Activated T-cell treated with anti-CD3 and anti-CD28 coated beads, Interleukin-2, amount 50 U/mL, for 4 hours (primary cell): ENCODE measurements at regions not wholly inside any gene's neighbourhood (a gene's known extent, or its start where the extent isn't known, plus 50 kb on each side); places are given as distances from the start of the nearest gene placed in this dataset.
"Not testable (repeated sequence)": the region's sequence is repeated elsewhere in the genome, so short reads cannot be mapped to it uniquely, and the experiment has no call there.

Source experiments
- ATAC-seq, 2 donors: fragments of 200-7000 bp; cut with Tn5 transposase; one replicate each; pipeline ENCODE4 v1.10.0; 2021
- DNase-seq: peaks from one replicate; pipeline ENCODE4 v3.0.0-alpha.2; 2020
- H3K27me3 Mint-ChIP-seq: one replicate; pipeline ENCODE4 v1.8.0; 2021; ENCODE audit warnings: low read depth, mixed read lengths
- H3K36me3 Mint-ChIP-seq: one replicate; pipeline ENCODE4 v1.8.0; 2022; ENCODE audit warnings: mixed read lengths; ENCODE audit not compliant: insufficient read depth
- H3K4me1 Mint-ChIP-seq: one replicate; pipeline ENCODE4 v1.8.0; 2021; ENCODE audit warnings: low read depth, mixed read lengths
- H3K4me3 Mint-ChIP-seq: one replicate; pipeline ENCODE4 v1.8.0; 2021; ENCODE audit warnings: mild to moderate bottlenecking, moderate library complexity, mixed read lengths
- H3K9me3 Mint-ChIP-seq: one replicate; pipeline ENCODE4 v1.8.0; 2021; ENCODE audit warnings: mixed read lengths

DNA sequence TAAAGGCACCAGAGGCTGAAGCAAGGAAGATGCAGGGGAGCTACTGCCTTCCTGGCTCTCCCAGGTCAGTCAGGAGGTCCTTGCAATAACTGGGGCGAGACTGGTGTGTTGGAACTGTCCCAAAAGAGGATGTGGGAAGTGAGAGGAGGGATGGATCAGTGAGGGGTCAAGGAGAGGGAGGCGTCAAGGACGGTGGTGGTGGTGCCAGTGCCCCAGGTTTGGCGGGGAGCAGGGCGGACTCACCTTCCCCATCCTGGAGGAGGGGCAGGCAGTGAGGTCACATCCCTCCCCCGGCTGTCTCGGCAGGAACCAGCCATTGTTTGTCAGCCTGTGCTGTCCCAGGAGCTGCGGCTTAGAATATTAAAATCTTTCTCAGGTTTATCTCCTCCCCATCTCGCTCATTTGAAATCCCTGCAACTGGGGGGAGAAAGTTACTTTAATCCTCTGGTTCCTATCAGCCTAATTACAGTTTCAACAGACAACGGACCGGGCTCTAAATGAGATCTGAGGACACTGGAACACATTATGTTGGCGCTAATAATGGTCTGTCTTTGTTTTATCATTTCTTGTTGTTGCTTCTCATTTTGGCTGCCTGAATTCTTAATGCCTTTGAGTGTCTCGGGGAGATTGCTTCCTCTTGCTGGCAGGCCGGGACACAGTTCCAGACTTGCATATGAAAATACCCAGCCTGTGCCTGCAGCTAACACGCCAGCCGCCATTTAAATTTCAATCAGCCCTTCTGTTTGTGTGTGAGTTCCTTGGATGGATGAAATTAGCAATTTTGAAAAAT is 387.5 kb downstream of the RPS24 start:
- Mint-ChIP-seq H3K4me1 (no peaks in the 10 kb centered on the region), H3K4me3 (no peak overlapping the region), H3K9me3 (peaks cover 11% of the 10 kb centered on the region), H3K27me3 (peaks cover 8% of the 10 kb centered on the region), H3K36me3 (no peaks in the 10 kb centered on the region)
- ATAC-seq (no peak), DNase-seq (no peak)

DNA sequence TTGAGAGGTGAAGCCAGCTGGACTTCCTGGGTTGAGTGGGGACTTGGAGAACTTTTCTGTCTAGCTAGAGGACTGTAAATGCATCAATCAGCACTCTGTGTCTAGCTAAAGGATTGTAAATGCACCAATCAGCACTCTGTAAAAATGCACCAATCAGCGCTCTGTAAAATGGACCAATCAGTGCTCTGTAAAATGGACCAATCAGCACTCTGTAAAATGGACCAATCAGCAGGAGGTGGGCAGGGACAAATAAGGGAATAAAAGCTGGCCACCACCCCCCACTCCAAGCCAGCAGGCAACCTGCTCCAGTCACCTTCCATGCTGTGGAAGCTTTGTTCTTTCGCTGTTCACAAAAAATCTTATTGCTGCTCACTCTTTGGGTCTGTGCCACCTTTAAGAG is 390.4 kb downstream of the RPS24 start:
- not testable (repeated sequence) for H3K4me1 Mint-ChIP-seq, H3K4me3 Mint-ChIP-seq, ATAC-seq, H3K36me3 Mint-ChIP-seq, DNase-seq
- Mint-ChIP-seq H3K9me3 (peaks cover 16% of the 10 kb centered on the region), H3K27me3 (peaks cover 10% of the 10 kb centered on the region)

DNA sequence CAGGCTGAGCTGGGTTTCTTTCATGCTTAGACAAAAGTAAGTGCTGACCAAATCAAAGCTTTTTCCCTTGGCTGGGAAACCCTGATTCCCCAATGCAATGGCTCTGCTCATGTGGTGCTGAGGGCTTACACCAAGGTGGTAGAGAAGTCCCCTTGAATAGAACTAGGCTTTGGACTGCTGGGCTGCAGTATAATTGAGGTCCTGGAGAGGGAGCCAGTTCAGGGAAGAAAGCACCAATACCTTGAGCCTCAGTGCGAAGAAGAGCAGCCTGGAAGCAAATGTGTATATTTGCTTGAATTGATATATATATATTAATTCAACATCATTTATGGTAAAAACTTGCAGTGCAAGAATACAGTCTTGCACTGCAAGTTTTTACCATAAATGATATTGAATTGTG is 391.1 kb downstream of the RPS24 start:
- peaks cover 12% of the 10 kb centered on the region for H3K27me3 Mint-ChIP-seq

DNA sequence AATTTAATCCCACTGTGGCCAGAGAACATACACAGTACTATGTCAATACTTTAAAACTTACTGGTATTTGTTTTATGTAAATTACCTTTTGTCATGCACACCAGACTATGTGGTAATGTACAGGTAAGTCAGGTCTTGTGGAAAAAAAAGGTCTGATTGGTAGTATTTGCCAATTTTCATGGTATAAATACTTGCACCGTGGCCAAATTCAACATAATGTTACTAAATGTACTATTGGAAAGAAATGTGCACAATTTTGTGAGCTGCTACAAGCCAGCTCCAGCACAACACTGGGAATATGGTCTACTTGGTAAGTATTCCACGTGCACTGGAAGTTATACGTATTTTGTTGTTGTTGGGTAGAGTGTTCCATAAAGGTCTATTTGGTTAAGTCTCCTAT is 392.5 kb downstream of the RPS24 start:
- H3K27me3 Mint-ChIP-seq, result peaks cover 10% of the 10 kb centered on the region
- H3K4me1 Mint-ChIP-seq, result no peaks in the 10 kb centered on the region
- peaks cover 18% of the 10 kb centered on the region for H3K9me3 Mint-ChIP-seq
- ATAC-seq (no peak), DNase-seq (no peak)
- no peak overlapping the region for H3K4me3 Mint-ChIP-seq
- no peaks in the 10 kb centered on the region for H3K36me3 Mint-ChIP-seq

More for the DNA sequence above, 391.1 kb downstream of the RPS24 start:
- H3K36me3 Mint-ChIP-seq, result no peaks in the 10 kb centered on the region
- peaks cover 18% of the 10 kb centered on the region for H3K9me3 Mint-ChIP-seq
- DNase-seq (no peak), ATAC-seq (no peak)
- no peak overlapping the region for H3K4me3 Mint-ChIP-seq
- H3K4me1 Mint-ChIP-seq, result no peaks in the 10 kb centered on the region

DNA sequence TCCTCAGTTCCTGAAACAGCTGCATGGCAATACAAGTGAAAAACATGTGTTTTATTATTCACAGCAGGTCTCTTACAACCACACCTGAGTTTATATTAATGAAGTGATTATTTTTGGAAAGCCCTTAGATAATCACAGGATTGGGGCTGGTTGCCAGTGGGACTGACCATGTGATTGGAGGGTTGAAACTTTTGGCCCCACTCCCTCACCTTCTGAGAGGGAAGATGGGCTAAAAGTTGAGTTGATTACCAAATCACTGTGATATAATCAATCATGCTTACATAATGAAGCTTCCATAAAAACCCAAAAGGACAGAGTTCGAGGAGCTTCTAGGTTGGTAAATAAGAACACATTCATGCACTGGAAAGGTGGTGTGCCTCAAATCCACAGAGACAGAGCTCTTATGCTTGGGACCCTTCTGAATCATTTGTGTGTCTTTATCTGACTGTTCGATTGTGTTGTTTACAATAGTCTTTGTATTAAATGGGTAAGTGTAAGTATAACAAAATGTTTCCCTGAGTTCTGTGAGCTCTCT is 393.9 kb downstream of the RPS24 start:
- no peaks in the 10 kb centered on the region for H3K4me1 Mint-ChIP-seq
- no peak overlapping the region for H3K4me3 Mint-ChIP-seq
- peaks cover 14% of the 10 kb centered on the region for H3K27me3 Mint-ChIP-seq
- ATAC-seq (no peak), DNase-seq (no peak)
- H3K36me3 Mint-ChIP-seq, result no peaks in the 10 kb centered on the region
- peaks cover 18% of the 10 kb centered on the region for H3K9me3 Mint-ChIP-seq

DNA sequence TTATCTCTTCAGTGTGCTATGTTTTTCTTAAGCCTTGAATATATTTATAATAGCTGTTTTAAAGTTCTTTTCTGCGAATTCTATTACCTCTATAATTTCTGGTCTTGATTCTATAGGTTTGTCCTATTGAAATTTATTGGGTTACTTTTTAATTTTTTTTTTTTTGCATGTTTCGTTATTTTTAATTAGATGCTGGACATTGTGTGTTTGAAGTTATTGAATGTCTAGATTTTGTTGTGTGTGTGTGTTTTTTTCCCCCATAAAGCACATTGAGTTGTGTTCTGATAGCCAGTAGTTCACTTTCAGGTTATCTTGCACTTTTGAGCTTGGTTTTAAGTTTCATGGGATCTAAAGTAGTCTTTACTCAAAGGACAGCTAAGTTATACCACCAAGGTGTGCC is 394.9 kb downstream of the RPS24 start:
- H3K4me1 Mint-ChIP-seq, result no peaks in the 10 kb centered on the region
- H3K9me3 Mint-ChIP-seq, result peaks cover 18% of the 10 kb centered on the region
- ATAC-seq, result no peak

DNA sequence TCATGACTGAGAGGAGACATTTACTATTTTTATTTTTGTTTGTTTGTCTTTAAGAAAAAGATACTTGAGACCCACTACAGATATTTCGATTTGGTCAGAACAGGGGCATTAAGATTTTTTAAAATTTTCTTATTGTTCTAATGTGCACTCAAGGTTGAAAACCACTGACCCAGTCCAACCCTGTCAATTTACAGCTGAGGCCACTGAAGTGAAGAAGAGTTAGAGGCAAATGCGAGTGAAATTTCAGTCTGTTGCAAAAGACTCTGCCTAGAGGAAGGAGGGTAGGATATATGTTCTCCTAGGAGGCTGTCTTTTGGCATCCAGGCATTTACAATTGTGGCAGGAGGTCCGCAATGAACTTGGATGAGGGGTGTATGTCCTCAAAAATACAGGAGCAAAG is 396.3 kb downstream of the RPS24 start:
- Mint-ChIP-seq H3K27me3 (peaks cover 14% of the 10 kb centered on the region), H3K36me3 (no peaks in the 10 kb centered on the region), H3K4me1 (no peaks in the 10 kb centered on the region), H3K9me3 (peaks cover 17% of the 10 kb centered on the region), H3K4me3 (no peak overlapping the region)
- no peak for ATAC-seq
- no peak for DNase-seq

More for the DNA sequence above, 394.9 kb downstream of the RPS24 start:
- no peaks in the 10 kb centered on the region for H3K36me3 Mint-ChIP-seq
- no peak for DNase-seq
- H3K27me3 Mint-ChIP-seq, result peaks cover 14% of the 10 kb centered on the region
- no peak overlapping the region for H3K4me3 Mint-ChIP-seq

DNA sequence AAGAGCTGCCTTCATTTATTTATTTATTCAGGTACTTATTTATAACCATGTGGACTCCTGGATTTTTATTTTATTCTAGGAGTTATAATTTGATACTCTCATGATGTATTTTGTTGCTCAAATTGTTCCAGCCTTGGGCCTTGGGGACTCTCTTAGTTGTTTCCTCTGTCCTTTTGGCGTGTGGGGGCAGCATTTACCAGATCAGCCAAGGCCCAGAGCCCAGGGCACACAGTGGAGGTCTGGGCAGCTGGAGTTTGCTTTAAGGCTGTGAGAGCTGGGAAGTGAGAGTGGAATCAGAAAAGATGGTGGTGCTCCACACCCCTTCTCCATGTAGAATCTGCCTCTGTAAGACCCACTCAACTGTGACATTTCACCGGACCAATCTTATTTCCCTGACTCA is 398.9 kb downstream of the RPS24 start:
- H3K9me3 Mint-ChIP-seq, result peaks cover 7% of the 10 kb centered on the region
- H3K27me3 Mint-ChIP-seq, result peaks cover 15% of the 10 kb centered on the region
- ATAC-seq, result no peak
- no peak for DNase-seq
- no peaks in the 10 kb centered on the region for H3K36me3 Mint-ChIP-seq
- no peaks in the 10 kb centered on the region for H3K4me1 Mint-ChIP-seq
- no peak overlapping the region for H3K4me3 Mint-ChIP-seq

DNA sequence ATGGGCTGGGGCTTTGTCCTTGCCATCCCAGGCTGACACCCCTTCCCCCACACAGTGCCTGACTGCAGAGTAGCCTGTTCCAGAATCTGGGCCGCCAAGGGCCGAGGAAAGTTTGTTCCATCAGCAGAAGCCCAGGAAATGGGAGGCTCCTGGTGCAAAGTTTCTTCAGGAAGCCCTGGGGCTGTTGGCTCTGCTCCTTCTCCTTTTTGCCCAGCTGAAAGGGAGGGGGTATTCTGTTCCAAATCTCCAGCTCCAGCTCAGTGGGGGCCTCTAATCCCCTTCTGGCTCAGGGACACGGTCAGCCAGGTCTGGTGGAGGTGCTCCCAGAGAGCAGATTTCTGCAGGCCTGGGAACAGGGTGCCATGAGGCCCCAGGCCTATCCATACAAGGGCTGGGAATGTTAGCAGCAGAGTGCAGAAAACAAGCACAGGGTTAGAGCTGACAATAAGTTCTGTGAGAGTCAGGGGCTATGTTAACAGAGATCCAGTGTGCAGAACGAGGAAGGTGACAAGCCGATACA is 399.5 kb downstream of the RPS24 start:
- H3K36me3 Mint-ChIP-seq, result no peaks in the 10 kb centered on the region
- H3K27me3 Mint-ChIP-seq, result peaks cover 15% of the 10 kb centered on the region
- no peak for DNase-seq
- H3K9me3 Mint-ChIP-seq, result peaks cover 7% of the 10 kb centered on the region
- no peak for ATAC-seq
- no peak overlapping the region for H3K4me3 Mint-ChIP-seq
- no peaks in the 10 kb centered on the region for H3K4me1 Mint-ChIP-seq

DNA sequence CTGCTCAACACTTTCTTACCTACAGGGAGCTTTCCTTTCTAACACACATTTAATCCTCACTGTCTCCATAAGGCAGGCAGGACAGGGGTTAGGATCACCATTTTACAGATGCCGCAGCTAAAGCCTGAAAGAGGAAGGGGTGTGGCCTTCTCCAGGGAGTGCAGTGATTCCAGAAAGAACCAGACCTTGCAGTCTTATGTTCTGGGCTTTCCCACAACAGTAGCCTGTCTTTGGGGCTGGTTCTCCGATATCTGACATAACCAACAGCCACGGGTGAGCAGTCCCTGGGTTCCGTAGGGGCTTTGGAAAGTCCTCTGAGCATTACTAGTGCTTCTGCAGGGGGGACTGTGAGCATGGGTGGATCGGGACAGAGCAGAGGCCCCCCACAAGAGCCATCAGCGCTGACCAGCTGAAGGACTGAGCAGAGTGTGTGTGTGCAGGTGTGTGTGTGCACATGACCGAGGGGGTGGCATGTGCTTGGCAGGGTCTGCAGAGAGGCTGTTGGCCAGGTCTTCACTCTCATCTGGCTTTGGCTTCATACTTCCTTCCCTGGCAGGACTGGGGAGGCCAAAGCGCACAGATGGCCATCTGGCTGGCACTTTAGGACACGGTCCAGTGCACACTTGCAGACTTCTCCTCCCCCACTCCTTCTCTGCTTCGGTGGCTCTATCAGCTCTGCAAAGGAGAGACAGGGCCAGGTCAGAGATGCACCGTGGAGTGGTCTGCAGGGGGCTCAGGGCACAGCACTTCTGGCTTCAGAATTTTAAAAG is 400.3 kb downstream of the RPS24 start:
- H3K9me3 Mint-ChIP-seq, result peaks cover 3% of the 10 kb centered on the region
- ATAC-seq (no peak), DNase-seq (no peak)
- peaks cover 15% of the 10 kb centered on the region for H3K27me3 Mint-ChIP-seq
- no peak overlapping the region for H3K4me3 Mint-ChIP-seq
- H3K36me3 Mint-ChIP-seq, result no peaks in the 10 kb centered on the region
- H3K4me1 Mint-ChIP-seq, result no peaks in the 10 kb centered on the region

DNA sequence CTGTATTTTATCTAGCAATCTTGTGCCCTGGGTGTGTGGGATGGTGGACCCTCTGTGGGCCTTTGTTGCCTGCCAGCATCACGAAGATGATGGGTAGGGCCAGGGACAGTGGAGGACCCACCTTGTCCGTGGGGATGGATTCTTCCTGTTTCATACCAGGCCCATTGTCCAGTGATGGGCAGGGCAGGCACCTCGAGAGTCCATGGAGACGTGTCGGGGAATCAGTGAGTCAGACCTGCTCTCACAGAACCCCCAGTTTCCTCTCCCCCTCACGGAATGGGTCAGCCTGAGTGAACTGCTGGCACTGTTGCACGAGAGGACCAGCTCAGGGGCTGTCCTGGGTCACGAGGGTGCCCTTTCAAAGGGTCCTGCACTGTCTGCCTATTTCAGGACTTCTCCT is 401.2 kb downstream of the RPS24 start:
- Mint-ChIP-seq H3K9me3 (no peaks in the 10 kb centered on the region), H3K4me3 (no peak overlapping the region), H3K4me1 (no peaks in the 10 kb centered on the region), H3K36me3 (no peaks in the 10 kb centered on the region), H3K27me3 (peaks cover 10% of the 10 kb centered on the region)
- no peak for DNase-seq
- no peak for ATAC-seq

DNA sequence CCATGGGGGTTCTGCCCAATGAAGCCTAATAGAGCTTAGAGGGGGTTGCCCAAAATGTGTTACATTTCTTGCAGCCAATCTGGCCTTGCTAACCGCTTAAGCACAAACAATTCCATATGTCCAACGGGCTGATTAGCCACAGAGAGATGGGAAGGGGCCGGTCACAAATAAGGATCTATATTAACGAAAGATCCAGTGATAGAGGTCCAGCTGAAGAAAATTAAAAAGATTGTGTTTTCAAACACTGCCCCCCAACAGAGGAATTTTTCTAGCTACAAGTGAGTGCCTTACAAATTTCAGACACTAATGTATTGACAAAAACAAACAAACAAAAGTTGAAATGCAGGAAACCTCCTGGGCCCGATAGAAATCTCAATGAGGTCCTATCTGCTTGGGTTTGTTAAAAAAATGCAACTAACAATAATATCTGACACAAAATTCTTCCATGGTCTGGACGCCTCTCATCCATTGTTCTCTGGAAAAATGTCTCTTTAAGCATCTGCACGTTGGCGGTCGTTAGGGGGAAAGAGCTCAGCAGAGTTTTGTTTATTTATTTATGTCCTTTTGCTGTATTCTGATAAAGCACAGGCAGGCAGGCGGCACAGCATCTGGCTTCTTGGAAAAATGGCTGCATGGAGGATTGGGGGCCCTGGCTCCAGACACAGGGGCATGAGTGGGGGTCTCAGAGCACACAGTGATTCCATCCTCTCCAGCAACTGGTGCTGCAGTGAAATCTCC is 402.0 kb downstream of the RPS24 start:
- Mint-ChIP-seq H3K36me3 (no peaks in the 10 kb centered on the region), H3K4me1 (no peaks in the 10 kb centered on the region), H3K4me3 (no peak overlapping the region), H3K9me3 (no peaks in the 10 kb centered on the region), H3K27me3 (peaks cover 8% of the 10 kb centered on the region)
- DNase-seq (no peak), ATAC-seq (no peak)

DNA sequence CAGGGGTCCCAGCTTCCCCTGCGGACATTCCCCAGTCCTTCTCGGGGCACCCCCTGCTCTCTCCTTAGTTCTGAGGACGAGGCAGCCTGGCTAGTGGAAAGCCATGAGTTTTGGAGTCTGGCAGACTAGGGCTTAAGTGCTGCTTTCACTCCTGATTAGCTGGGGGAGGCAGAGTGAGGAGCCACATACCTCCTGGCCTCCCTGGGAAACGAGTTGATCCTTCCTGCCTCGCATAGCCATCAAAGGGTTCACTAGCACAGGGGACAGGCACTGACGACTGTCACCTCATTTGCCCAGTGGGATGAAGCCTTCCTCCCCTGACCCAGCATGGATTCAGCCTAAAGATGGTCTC is 402.5 kb downstream of the RPS24 start:
- Mint-ChIP-seq H3K36me3 (no peaks in the 10 kb centered on the region), H3K4me3 (no peak overlapping the region), H3K4me1 (no peaks in the 10 kb centered on the region), H3K27me3 (peaks cover 6% of the 10 kb centered on the region), H3K9me3 (no peaks in the 10 kb centered on the region)
- ATAC-seq (no peak), DNase-seq (no peak)

DNA sequence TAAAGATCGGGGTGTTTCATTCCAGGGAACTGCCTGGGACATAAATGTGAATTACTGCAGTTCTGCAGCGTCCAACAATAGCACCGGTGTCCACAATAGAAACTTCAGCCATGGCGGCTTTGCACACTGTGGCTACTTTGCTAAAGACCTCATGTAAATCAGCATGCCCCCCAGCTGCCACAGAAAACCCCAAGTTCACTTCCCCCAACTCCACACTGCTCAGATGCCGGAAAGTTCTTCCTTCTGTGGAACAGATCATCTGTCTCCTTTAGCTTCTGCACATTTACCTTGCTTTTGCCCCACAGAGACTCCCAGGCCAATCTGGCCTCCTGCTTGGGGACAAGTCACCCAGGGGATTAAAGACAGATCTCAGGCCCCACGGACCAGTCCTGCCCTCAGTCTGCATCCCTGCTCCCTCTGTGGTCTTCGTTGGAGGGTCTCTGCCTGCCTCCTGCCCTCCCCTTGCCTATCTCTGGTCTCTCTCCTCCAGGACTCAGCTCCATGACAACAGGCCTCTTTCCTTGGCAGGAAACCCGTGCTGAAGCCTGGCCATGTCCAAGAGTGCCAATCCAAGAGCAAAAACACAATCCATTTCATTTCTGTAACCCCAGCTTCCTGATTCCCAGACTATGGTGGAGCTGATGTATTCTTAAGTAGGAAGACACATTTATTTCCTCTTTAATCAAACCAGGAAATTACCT is 403.2 kb downstream of the RPS24 start:
- no peaks in the 10 kb centered on the region for H3K36me3 Mint-ChIP-seq
- H3K4me1 Mint-ChIP-seq, result no peaks in the 10 kb centered on the region
- H3K4me3 Mint-ChIP-seq, result no peak overlapping the region
- ATAC-seq (no peak), DNase-seq (no peak)
- peaks cover 6% of the 10 kb centered on the region for H3K27me3 Mint-ChIP-seq
- no peaks in the 10 kb centered on the region for H3K9me3 Mint-ChIP-seq
